Spleen (tissue), 11 donors: ENCODE measurements at regions not wholly inside any gene's neighbourhood (a gene's known extent, or its start where the extent isn't known, plus 50 kb on each side); places are given as distances from the start of the nearest gene placed in this dataset.

Experiments
- DNase-seq: peaks from one replicate; pipeline ENCODE4 v3.0.0-alpha.2; 2020
- H3K27ac ChIP-seq, 8 donors: fragments of 200-600 bp; sonication (generic) in 7 of 8; 1 replicate in 4 of 8; 2 replicates in 4 of 8; pipeline versions ENCODE4 v1.5.0 to v1.8.0; 2016 to 2021; ENCODE audit warnings: inconsistent platforms in 4 of 8, mild to moderate bottlenecking in 4 of 8, moderate library complexity in 1 of 8
- H3K27me3 ChIP-seq, 7 donors: fragments of 200-600 bp; sonication (generic) in 6 of 7; replicated peaks in 1 of 7; 1 replicate in 4 of 7; 2 replicates in 3 of 7; pipeline versions ENCODE4 v1.5.0 to v1.8.0; 2016 to 2021; ENCODE audit warnings: inconsistent platforms in 3 of 7, mild to moderate bottlenecking in 1 of 7
- H3K36me3 ChIP-seq, 6 donors: fragments of 200-600 bp; sonication (generic) in 5 of 6; 1 replicate in 4 of 6; 2 replicates in 2 of 6; pipeline versions ENCODE4 v1.5.0 to v1.8.0; 2016 to 2021; ENCODE audit warnings: inconsistent platforms in 2 of 6
- H3K4me1 ChIP-seq, 6 donors: fragments of 200-600 bp; sonication (generic) in 5 of 6; 1 replicate in 3 of 6; 2 replicates in 3 of 6; pipeline versions ENCODE4 v1.5.0 to v1.8.0; 2016 to 2021; ENCODE audit warnings: inconsistent platforms in 3 of 6
- H3K4me3 ChIP-seq, 8 donors: fragments of 200-600 bp; sonication (generic) in 7 of 8; 1 replicate in 4 of 8; 2 replicates in 4 of 8; pipeline versions ENCODE4 v1.5.0 to v1.8.0; 2016 to 2021; ENCODE audit warnings: inconsistent platforms in 4 of 8, mild to moderate bottlenecking in 4 of 8, moderate library complexity in 2 of 8
- H3K9me3 ChIP-seq, 8 donors: fragments of 200-600 bp; sonication (generic) in 7 of 8; 1 replicate in 4 of 8; 2 replicates in 4 of 8; pipeline versions ENCODE4 v1.5.0 to v1.8.0; 2016 to 2021; ENCODE audit warnings: inconsistent platforms in 4 of 8
- POLR2A ChIP-seq, 3 donors: fragments of 450-650 bp; IDR thresholded peaks; one replicate each; pipeline ENCODE4 v1.5.1; 2017; ENCODE audit warnings: antibody characterized with exemption in 3 of 3, mild to moderate bottlenecking in 1 of 3
- POLR2AphosphoS5 ChIP-seq, 3 donors: sonication (generic); formaldehyde crosslinking; IDR thresholded peaks; one replicate each; pipeline ENCODE4 v1.5.1; 2017; ENCODE audit warnings: antibody characterized with exemption in 3 of 3
- WGBS, 5 donors: extraction: QIAGEN DNeasy Blood & Tissue Kit in 3 of 5; methylation state at CpG; one replicate each; pipeline versions ENCODE4 v1.1.5 to v1.1.7; 2013 to 2018; 5-methylcytosine and 5-hydroxymethylcytosine counted together
- intact Hi-C: fragments of 100-400 bp; cut with DNase I; formaldehyde crosslinking; loops from one replicate; pipeline ENCODE4 v1.15.0; 2023; ENCODE audit warnings: low total_unique reads
- TF ChIP-seq, protein P1 (sequence below), 11 experiments: fragments of 200-600 bp in 7 of 11; fragments of 450-650 bp in 4 of 11; sonication (generic) in 4 of 11; IDR thresholded peaks in 8 of 11; conservative IDR thresholded peaks in 3 of 11; 1 replicate in 7 of 11; 2 replicates in 4 of 11; pipeline versions ENCODE4 v1.4.0 to v1.8.0; 2016 to 2021; ENCODE audit warnings: antibody characterized with exemption in 11 of 11, inconsistent platforms in 4 of 11, mild to moderate bottlenecking in 1 of 11
- donor health status: healthy with polysubstance abuse.
- donor health status: DM: no; HTN: no; CAD: no; lungs with moderate emphysema.
- donor health status: DM: no; HTN: no; CAD: no.
- donor health status: Bipolar disorder and iron deficiency.
- donor health status: healthy.
- donor health status: DM: no; HTN: no; CAD: no.
- donor health status: DM: yes; HTN: yes; CAD: no.

DNA sequence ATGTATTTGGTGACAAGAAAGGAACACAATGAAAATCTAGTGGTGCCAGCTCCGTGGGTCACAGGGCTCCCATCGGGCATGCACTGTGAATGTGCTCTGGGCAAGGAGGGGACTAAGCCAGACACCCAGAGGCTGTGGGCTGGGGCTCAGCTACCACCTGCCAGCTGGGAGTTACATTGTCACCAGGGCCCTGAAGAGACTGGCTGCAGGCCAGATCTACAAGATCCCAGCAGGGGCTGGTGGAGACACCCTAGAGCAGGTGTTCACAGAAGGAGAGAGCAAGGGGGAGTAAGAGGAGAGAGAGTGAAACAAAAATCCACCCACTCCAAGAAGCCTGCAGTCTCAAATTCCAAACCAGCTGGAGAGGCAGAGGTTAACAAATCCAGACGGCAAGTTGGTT lies 116.6 kb upstream of the ADCY1 start:
- H3K36me3 ChIP-seq = no peaks in the 10 kb centered on the region
- intact Hi-C loops = no loop called here
- no peak for DNase-seq
- no peak overlapping the region for H3K27ac ChIP-seq
- H3K27me3 ChIP-seq = peaks cover 0 to 18% (median 0%) of the 10 kb centered on the region in 7 donors
- H3K9me3 ChIP-seq = no peaks in the 10 kb centered on the region
- WGBS, 5 donors = 68 to 83% (median 75%) methylated on average over 3 of the region's 3 CpGs
- no peak overlapping the region for H3K4me3 ChIP-seq
- TF ChIP-seq POLR2A (IDR thresholded peaks at IDR 0.05) (no peak), POLR2AphosphoS5 (IDR thresholded peaks at IDR 0.05) (no peak)
- TF ChIP-seq, protein P1, sequence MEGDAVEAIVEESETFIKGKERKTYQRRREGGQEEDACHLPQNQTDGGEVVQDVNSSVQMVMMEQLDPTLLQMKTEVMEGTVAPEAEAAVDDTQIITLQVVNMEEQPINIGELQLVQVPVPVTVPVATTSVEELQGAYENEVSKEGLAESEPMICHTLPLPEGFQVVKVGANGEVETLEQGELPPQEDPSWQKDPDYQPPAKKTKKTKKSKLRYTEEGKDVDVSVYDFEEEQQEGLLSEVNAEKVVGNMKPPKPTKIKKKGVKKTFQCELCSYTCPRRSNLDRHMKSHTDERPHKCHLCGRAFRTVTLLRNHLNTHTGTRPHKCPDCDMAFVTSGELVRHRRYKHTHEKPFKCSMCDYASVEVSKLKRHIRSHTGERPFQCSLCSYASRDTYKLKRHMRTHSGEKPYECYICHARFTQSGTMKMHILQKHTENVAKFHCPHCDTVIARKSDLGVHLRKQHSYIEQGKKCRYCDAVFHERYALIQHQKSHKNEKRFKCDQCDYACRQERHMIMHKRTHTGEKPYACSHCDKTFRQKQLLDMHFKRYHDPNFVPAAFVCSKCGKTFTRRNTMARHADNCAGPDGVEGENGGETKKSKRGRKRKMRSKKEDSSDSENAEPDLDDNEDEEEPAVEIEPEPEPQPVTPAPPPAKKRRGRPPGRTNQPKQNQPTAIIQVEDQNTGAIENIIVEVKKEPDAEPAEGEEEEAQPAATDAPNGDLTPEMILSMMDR (IDR thresholded peaks at IDR 0.05 in 8 of 11, conservative IDR thresholded peaks at IDR 0.05 in 3 of 11) = no peak
- no peaks in the 10 kb centered on the region for H3K4me1 ChIP-seq

DNA sequence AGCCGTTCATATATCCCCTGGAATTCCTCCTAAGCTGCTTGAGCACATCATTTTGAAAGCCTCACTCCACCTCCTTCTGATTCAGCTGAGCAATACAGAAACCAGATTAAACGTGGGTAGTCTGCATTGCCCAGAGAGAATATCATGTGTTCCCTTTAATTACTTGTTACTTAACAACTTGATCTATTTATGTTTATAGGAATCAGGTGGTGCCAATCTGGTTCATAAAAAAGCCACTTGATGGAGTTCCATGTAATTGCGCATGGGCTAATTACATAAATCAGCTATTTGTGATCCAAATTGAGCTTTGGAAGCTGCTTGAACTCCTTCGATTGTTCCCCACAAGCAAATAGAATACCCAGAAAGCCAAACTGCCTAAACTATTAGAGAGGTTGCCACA lies 114.7 kb upstream of the ADCY1 start:
- peaks cover 0 to 12% (median 0%) of the 10 kb centered on the region in 7 donors for H3K27me3 ChIP-seq
- TF ChIP-seq POLR2A (IDR thresholded peaks at IDR 0.05) = no peak
- TF ChIP-seq, protein P1 (IDR thresholded peaks at IDR 0.05 in 8 of 11, conservative IDR thresholded peaks at IDR 0.05 in 3 of 11) = no peak
- TF ChIP-seq POLR2AphosphoS5 (IDR thresholded peaks at IDR 0.05) = no peak
- 56 to 74% (median 63%) methylated on average over 4 of the region's 4 CpGs for WGBS, 5 donors
- peaks cover 0 to 10% (median 3%) of the 10 kb centered on the region in 8 donors for H3K9me3 ChIP-seq
- no peak overlapping the region for H3K4me3 ChIP-seq
- no peak for DNase-seq
- intact Hi-C loops = no loop called here
- H3K4me1 ChIP-seq = no peaks in the 10 kb centered on the region
- no peak overlapping the region for H3K27ac ChIP-seq
- no peaks in the 10 kb centered on the region for H3K36me3 ChIP-seq

DNA sequence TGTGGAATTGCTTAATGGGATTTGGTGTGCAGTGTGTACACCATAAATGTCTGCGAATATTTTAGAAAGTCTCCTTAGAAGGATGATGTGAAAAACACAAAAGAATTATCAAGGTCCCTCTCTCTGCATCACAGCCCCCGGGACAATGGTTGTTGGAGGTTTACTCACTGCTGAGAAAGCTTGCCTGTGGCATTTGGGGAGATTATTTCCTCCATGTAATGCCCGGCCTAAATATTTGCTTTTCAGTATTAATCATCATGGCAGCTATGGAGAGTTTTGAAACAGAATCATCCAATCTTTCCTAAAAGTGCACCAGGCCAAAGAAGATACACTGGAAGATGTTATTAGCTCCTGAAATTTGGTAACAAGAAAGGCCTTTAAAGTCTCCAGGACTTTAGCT lies 113.8 kb upstream of the ADCY1 start:
- Histone ChIP-seq H3K9me3 (peaks cover 0 to 10% (median 3%) of the 10 kb centered on the region in 8 donors), H3K27me3 (peaks cover 0 to 12% (median 0%) of the 10 kb centered on the region in 7 donors), H3K36me3 (no peaks in the 10 kb centered on the region), H3K4me1 (no peaks in the 10 kb centered on the region), H3K27ac (no peak overlapping the region), H3K4me3 (no peak overlapping the region)
- 77 to 87% (median 84%) methylated on average over 3 of the region's 3 CpGs for WGBS, 5 donors
- TF ChIP-seq POLR2AphosphoS5 (IDR thresholded peaks at IDR 0.05) = no peak
- TF ChIP-seq, protein P1 (IDR thresholded peaks at IDR 0.05 in 8 of 11, conservative IDR thresholded peaks at IDR 0.05 in 3 of 11) = no peak
- TF ChIP-seq POLR2A (IDR thresholded peaks at IDR 0.05) = no peak
- no peak for DNase-seq
- intact Hi-C loops = no loop called here

DNA sequence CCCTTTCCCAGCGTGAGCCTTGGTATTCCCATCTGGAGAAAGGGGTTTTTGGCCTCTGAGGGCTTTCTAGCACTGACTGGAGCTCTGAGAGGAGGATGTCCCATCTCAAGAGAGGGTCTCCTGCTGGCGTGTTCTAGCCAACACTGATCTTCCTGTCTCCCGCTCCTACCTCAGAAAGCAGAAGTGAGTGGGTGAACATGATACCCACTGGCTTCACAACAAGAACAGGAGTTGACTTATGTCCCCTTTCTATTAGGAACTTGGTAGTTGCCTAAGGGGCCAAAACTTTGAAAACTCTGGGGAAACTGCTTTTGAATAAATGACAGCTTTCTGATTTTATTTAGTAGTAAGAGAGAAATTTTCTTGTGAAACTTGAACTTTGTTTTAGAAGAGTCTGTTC lies 113.1 kb upstream of the ADCY1 start:
- TF ChIP-seq, protein P1 (IDR thresholded peaks at IDR 0.05 in 8 of 11, conservative IDR thresholded peaks at IDR 0.05 in 3 of 11) = no peak
- TF ChIP-seq POLR2A (IDR thresholded peaks at IDR 0.05) (no peak), POLR2AphosphoS5 (IDR thresholded peaks at IDR 0.05) (no peak)
- WGBS, 5 donors = 36 to 58% (median 55%) methylated on average over 3 of the region's 3 CpGs

More for the DNA sequence above, 113.1 kb upstream of the ADCY1 start:
- no peak overlapping the region for H3K27ac ChIP-seq
- no peaks in the 10 kb centered on the region for H3K4me1 ChIP-seq
- peaks cover 0 to 10% (median 3%) of the 10 kb centered on the region in 8 donors for H3K9me3 ChIP-seq
- no peak overlapping the region for H3K4me3 ChIP-seq
- peaks cover 0 to 6% (median 0%) of the 10 kb centered on the region in 7 donors for H3K27me3 ChIP-seq
- intact Hi-C loops = no loop called here
- no peak for DNase-seq
- no peaks in the 10 kb centered on the region for H3K36me3 ChIP-seq
